ENCODE measurements at regions not wholly inside any gene's neighbourhood (a gene's known extent, or its start where the extent isn't known, plus 50 kb on each side); places are given as distances from the start of the nearest gene placed in this dataset.
"Not testable (repeated sequence)": the region's sequence is repeated elsewhere in the genome, so short reads cannot be mapped to it uniquely, and the experiment has no call there.

- TF ChIP-seq EZH2phosphoT487 (IDR thresholded peaks at IDR 0.05; ENCODE audit: insufficient read depth, low read depth) (no peak), EZH2 (IDR thresholded peaks at IDR 0.05; ENCODE audit: insufficient read depth, poor library complexity, severe bottlenecking) (no peak)
- Histone ChIP-seq H4K20me1 (ENCODE audit: insufficient read depth) (no peaks in the 10 kb centered on the region), H3K27me3 (replicated peaks; ENCODE audit: insufficient read depth) (no peaks in the 10 kb centered on the region; the same call in 1 of the 2 replicates), H3K36me3 (ENCODE audit: low read depth) (no peaks in the 10 kb centered on the region), H2AFZ (no peak overlapping the region), H3K4me3 (no peak overlapping the region), H3F3A (ENCODE audit: insufficient read depth) (no peaks in the 10 kb centered on the region), H3K4me2 (ENCODE audit: unreplicated experiment) (no peak overlapping the region), H3K9me3 (ENCODE audit: low read depth) (no peaks in the 10 kb centered on the region), H3K27ac (no peak overlapping the region), H3K79me2 (ENCODE audit: insufficient read depth) (no peaks in the 10 kb centered on the region), H3K4me1 (ENCODE audit: insufficient read depth) (no peaks in the 10 kb centered on the region), H3K9ac (no peak overlapping the region), H3K9me2 (ENCODE audit: insufficient read depth) (no peaks in the 10 kb centered on the region)
- 39 to 42% methylated on average over 4 of the region's 4 CpGs for WGBS, 2 experiments (ENCODE audit: low coverage in 1 of 2, low lambda C conversion rate in 2 of 2, missing lambda C conversion rate in 2 of 2)
- in situ Hi-C loops (cut with MboI): no loop called here
- DNase-seq: no peak
Observed at GRCh38 chr6:20341564-20341963, 60.1 kb upstream of the E2F3 start.

DNA sequence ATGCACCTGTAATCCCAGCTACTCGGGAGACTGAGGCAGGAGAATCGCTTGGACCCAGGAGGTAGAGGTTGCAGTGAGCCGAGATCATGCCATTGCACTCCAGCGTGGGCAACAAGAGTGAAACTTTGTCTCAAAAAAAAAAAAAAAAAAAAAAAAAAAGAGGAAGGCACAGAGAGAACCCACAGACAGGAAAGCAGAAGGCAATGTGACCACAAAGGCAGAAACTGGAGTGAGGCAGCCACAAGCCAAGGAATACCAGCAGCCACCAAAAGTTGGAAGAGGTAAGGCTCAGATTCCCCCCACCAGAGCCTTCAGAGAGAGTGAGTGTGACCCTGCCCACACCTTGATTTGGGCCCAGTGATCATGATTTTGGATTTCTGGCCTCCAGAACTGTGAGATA, 54.7 kb upstream of the E2F3 start:
- H2AFZ ChIP-seq; H3F3A ChIP-seq (ENCODE audit: insufficient read depth); H3K9me2 ChIP-seq (ENCODE audit: insufficient read depth); H3K4me1 ChIP-seq (ENCODE audit: insufficient read depth); H3K9ac ChIP-seq; H3K36me3 ChIP-seq (ENCODE audit: low read depth); H3K79me2 ChIP-seq (ENCODE audit: insufficient read depth); H3K27me3 ChIP-seq (replicated peaks; ENCODE audit: insufficient read depth); H3K4me3 ChIP-seq; H4K20me1 ChIP-seq (ENCODE audit: insufficient read depth); H3K27ac ChIP-seq; H3K4me2 ChIP-seq (ENCODE audit: unreplicated experiment); DNase-seq; in situ Hi-C loops (cut with MboI); H3K9me3 ChIP-seq (ENCODE audit: low read depth): not testable (repeated sequence)
- whole genome bisulfite sequencing, 2 experiments (ENCODE audit: low coverage in 1 of 2, low lambda C conversion rate in 2 of 2, missing lambda C conversion rate in 2 of 2): 48 to 61% methylated on average over 4 of the region's 4 CpGs

DNA sequence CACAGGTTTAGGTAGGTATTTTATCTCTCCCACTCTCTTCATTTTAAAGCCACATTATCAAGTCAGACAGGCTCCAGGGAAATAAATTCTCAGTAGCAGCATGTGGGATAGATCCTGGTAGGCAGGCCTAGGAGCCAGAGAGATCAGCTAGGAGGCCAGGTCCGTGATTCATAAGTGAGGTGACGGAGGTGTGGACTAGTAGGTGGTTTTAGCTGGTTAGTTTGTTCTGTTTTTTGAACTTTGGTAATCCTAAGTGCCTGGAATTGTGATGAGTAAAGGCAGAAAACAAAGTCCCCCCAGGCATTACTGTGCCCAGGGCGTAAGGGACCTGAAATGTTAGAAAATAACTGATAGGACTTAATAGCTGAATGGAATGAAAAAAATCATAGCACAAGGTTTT, 53.6 kb upstream of the E2F3 start:
- DNase-seq: no peak

DNA sequence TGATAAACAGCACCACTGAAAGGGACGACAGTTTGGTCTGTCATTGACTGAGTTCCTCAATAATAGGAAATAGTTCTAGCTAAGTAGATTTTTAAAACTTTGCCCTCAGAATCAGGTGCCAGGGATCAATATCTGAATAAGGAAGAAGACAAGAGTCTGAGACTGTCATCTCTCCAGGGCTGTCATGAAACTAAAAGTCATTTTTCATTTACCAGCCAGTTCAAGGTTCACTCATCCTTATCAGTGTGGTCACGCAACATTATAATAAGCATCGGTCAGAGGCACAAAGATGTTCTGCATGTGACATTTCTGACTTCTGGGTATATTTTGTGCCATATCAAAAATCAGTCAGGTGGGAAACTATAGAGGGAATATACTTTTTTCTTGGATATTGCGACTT, 52.5 kb upstream of the E2F3 start:
- in situ Hi-C loops (cut with MboI): no loop called here
- Histone ChIP-seq H3K9me2 (ENCODE audit: insufficient read depth) (no peaks in the 10 kb centered on the region), H3F3A (ENCODE audit: insufficient read depth) (no peaks in the 10 kb centered on the region), H2AFZ (no peak overlapping the region), H3K36me3 (ENCODE audit: low read depth) (no peaks in the 10 kb centered on the region), H3K4me3 (no peak overlapping the region), H3K4me2 (ENCODE audit: unreplicated experiment) (no peak overlapping the region), H4K20me1 (ENCODE audit: insufficient read depth) (no peaks in the 10 kb centered on the region), H3K27ac (no peak overlapping the region), H3K4me1 (ENCODE audit: insufficient read depth) (no peaks in the 10 kb centered on the region), H3K27me3 (replicated peaks; ENCODE audit: insufficient read depth) (no peaks in the 10 kb centered on the region), H3K79me2 (ENCODE audit: insufficient read depth) (no peaks in the 10 kb centered on the region), H3K9me3 (ENCODE audit: low read depth) (no peaks in the 10 kb centered on the region), H3K9ac (no peak overlapping the region)
- DNase-seq: no peak
- TF ChIP-seq EZH2phosphoT487 (IDR thresholded peaks at IDR 0.05; ENCODE audit: insufficient read depth, low read depth) (no peak), EZH2 (IDR thresholded peaks at IDR 0.05; ENCODE audit: insufficient read depth, poor library complexity, severe bottlenecking) (no peak)
- 56 to 60% methylated on average over 4 of the region's 4 CpGs for WGBS, 2 experiments (ENCODE audit: low coverage in 1 of 2, low lambda C conversion rate in 2 of 2, missing lambda C conversion rate in 2 of 2)

More for the DNA sequence above, 53.6 kb upstream of the E2F3 start:
- Histone ChIP-seq H4K20me1 (ENCODE audit: insufficient read depth) (no peaks in the 10 kb centered on the region), H3K27ac (no peak overlapping the region), H3K4me2 (ENCODE audit: unreplicated experiment) (no peak overlapping the region), H3K9me2 (ENCODE audit: insufficient read depth) (no peaks in the 10 kb centered on the region), H3K36me3 (ENCODE audit: low read depth) (no peaks in the 10 kb centered on the region), H3K9me3 (ENCODE audit: low read depth) (no peaks in the 10 kb centered on the region), H3K9ac (no peak overlapping the region), H3K27me3 (replicated peaks; ENCODE audit: insufficient read depth) (no peaks in the 10 kb centered on the region), H2AFZ (no peak overlapping the region), H3K79me2 (ENCODE audit: insufficient read depth) (no peaks in the 10 kb centered on the region), H3F3A (ENCODE audit: insufficient read depth) (no peaks in the 10 kb centered on the region), H3K4me3 (no peak overlapping the region), H3K4me1 (ENCODE audit: insufficient read depth) (no peaks in the 10 kb centered on the region)
- no peak for TF ChIP-seq EZH2 (IDR thresholded peaks at IDR 0.05; ENCODE audit: insufficient read depth, poor library complexity, severe bottlenecking)
- WGBS, 2 experiments (ENCODE audit: low coverage in 1 of 2, low lambda C conversion rate in 2 of 2, missing lambda C conversion rate in 2 of 2): 57 to 62% methylated on average over 3 of the region's 3 CpGs
- in situ Hi-C loops (cut with MboI): no loop called here

- in situ Hi-C loops (cut with MboI): no loop called here
- DNase-seq: no peak
- no peaks in the 10 kb centered on the region for H3K79me2 ChIP-seq (ENCODE audit: insufficient read depth)
Observed at GRCh38 chr6:20350215-20350614, 51.5 kb upstream of the E2F3 start.

More at GRCh38 chr6:20350215-20350614, 51.5 kb upstream of the E2F3 start:
- H2AFZ ChIP-seq: no peak overlapping the region
- H3K27ac ChIP-seq: no peak overlapping the region
- no peaks in the 10 kb centered on the region for H3K9me3 ChIP-seq (ENCODE audit: low read depth)
- no peaks in the 10 kb centered on the region for H3K9me2 ChIP-seq (ENCODE audit: insufficient read depth)
- H3K4me3 ChIP-seq: no peak overlapping the region
- H3K4me2 ChIP-seq (ENCODE audit: unreplicated experiment): no peak overlapping the region
- no peaks in the 10 kb centered on the region for H4K20me1 ChIP-seq (ENCODE audit: insufficient read depth)
- H3K4me1 ChIP-seq (ENCODE audit: insufficient read depth): no peaks in the 10 kb centered on the region
- 39 to 40% methylated on average over 2 of the region's 2 CpGs for WGBS, 2 experiments (ENCODE audit: low coverage in 1 of 2, low lambda C conversion rate in 2 of 2, missing lambda C conversion rate in 2 of 2)
- H3K9ac ChIP-seq: no peak overlapping the region
- no peaks in the 10 kb centered on the region for H3K36me3 ChIP-seq (ENCODE audit: low read depth)
- H3F3A ChIP-seq (ENCODE audit: insufficient read depth): no peaks in the 10 kb centered on the region
- no peaks in the 10 kb centered on the region for H3K27me3 ChIP-seq (replicated peaks; ENCODE audit: insufficient read depth)
- no peak for TF ChIP-seq EZH2phosphoT487 (IDR thresholded peaks at IDR 0.05; ENCODE audit: insufficient read depth, low read depth)
- no peak for TF ChIP-seq EZH2 (IDR thresholded peaks at IDR 0.05; ENCODE audit: insufficient read depth, poor library complexity, severe bottlenecking)
